ENCODE measurements at regions not wholly inside any gene's neighbourhood (a gene's known extent, or its start where the extent isn't known, plus 50 kb on each side); places are given as distances from the start of the nearest gene placed in this dataset.

GRCh38 chr5:74116984-74117383 is 491.0 kb downstream of the ARHGEF28 start:
- Histone ChIP-seq H3K4me3 (ENCODE audit: low read depth in 1 of 5, low read length in 5 of 5) (no peak overlapping the region), H3K27ac (ENCODE audit: low read depth, low read length) (no peak overlapping the region), H3K36me3 (ENCODE audit: control insufficient read depth in 5 of 5, insufficient read depth in 5 of 5, low read length in 5 of 5) (no peaks in the 10 kb centered on the region), H3K9me3 (ENCODE audit: control insufficient read depth in 5 of 5, low read length in 5 of 5) (peaks cover 0 to 5% (median 0%) of the 10 kb centered on the region in 5 donors), H3K9ac (ENCODE audit: low read length in 5 of 5) (no peak overlapping the region), H3K4me1 (ENCODE audit: control insufficient read depth in 5 of 5, insufficient read depth in 5 of 5, low read length in 5 of 5) (peaks cover 0 to 8% (median 0%) of the 10 kb centered on the region in 5 donors), H3K27me3 (ENCODE audit: control insufficient read depth in 5 of 5, insufficient read depth in 4 of 5, low read length in 5 of 5) (no peaks in the 10 kb centered on the region)

- Histone ChIP-seq H3K4me1 (ENCODE audit: control insufficient read depth in 5 of 5, insufficient read depth in 5 of 5, low read length in 5 of 5) (peaks cover 0 to 5% (median 0%) of the 10 kb centered on the region in 5 donors), H3K27me3 (ENCODE audit: control insufficient read depth in 5 of 5, insufficient read depth in 4 of 5, low read length in 5 of 5) (no peaks in the 10 kb centered on the region), H3K9me3 (ENCODE audit: control insufficient read depth in 5 of 5, low read length in 5 of 5) (peaks cover 0 to 5% (median 0%) of the 10 kb centered on the region in 5 donors), H3K36me3 (ENCODE audit: control insufficient read depth in 5 of 5, insufficient read depth in 5 of 5, low read length in 5 of 5) (no peaks in the 10 kb centered on the region), H3K4me3 (ENCODE audit: low read depth in 1 of 5, low read length in 5 of 5) (no peak overlapping the region), H3K9ac (ENCODE audit: low read length in 5 of 5) (no peak overlapping the region), H3K27ac (ENCODE audit: low read depth, low read length) (no peak overlapping the region)
These were observed 490.3 kb downstream of the ARHGEF28 start for GRCh38 chr5:74116266-74116665.

GRCh38 chr5:74113927-74114326 is 487.9 kb downstream of the ARHGEF28 start:
- H3K27me3 ChIP-seq (ENCODE audit: control insufficient read depth in 5 of 5, insufficient read depth in 4 of 5, low read length in 5 of 5): no peaks in the 10 kb centered on the region
- no peaks in the 10 kb centered on the region for H3K4me1 ChIP-seq (ENCODE audit: control insufficient read depth in 5 of 5, insufficient read depth in 5 of 5, low read length in 5 of 5)
- no peak overlapping the region for H3K4me3 ChIP-seq (ENCODE audit: low read depth in 1 of 5, low read length in 5 of 5)
- H3K27ac ChIP-seq (ENCODE audit: low read depth, low read length): no peak overlapping the region
- no peaks in the 10 kb centered on the region for H3K36me3 ChIP-seq (ENCODE audit: control insufficient read depth in 5 of 5, insufficient read depth in 5 of 5, low read length in 5 of 5)
- peaks cover 0 to 3% (median 0%) of the 10 kb centered on the region in 5 donors for H3K9me3 ChIP-seq (ENCODE audit: control insufficient read depth in 5 of 5, low read length in 5 of 5)
- no peak overlapping the region for H3K9ac ChIP-seq (ENCODE audit: low read length in 5 of 5)

GRCh38 chr5:74113196-74113540 is 487.2 kb downstream of the ARHGEF28 start:
- Histone ChIP-seq H3K4me3 (ENCODE audit: low read depth in 1 of 5, low read length in 5 of 5) (no peak overlapping the region), H3K27me3 (ENCODE audit: control insufficient read depth in 5 of 5, insufficient read depth in 4 of 5, low read length in 5 of 5) (no peaks in the 10 kb centered on the region), H3K4me1 (ENCODE audit: control insufficient read depth in 5 of 5, insufficient read depth in 5 of 5, low read length in 5 of 5) (no peaks in the 10 kb centered on the region), H3K9ac (ENCODE audit: low read length in 5 of 5) (no peak overlapping the region), H3K27ac (ENCODE audit: low read depth, low read length) (no peak overlapping the region), H3K9me3 (ENCODE audit: control insufficient read depth in 5 of 5, low read length in 5 of 5) (no peaks in the 10 kb centered on the region), H3K36me3 (ENCODE audit: control insufficient read depth in 5 of 5, insufficient read depth in 5 of 5, low read length in 5 of 5) (no peaks in the 10 kb centered on the region)

- Histone ChIP-seq H3K9me3 (ENCODE audit: control insufficient read depth in 5 of 5, low read length in 5 of 5) (no peaks in the 10 kb centered on the region), H3K27me3 (ENCODE audit: control insufficient read depth in 5 of 5, insufficient read depth in 4 of 5, low read length in 5 of 5) (no peaks in the 10 kb centered on the region), H3K4me1 (ENCODE audit: control insufficient read depth in 5 of 5, insufficient read depth in 5 of 5, low read length in 5 of 5) (no peaks in the 10 kb centered on the region), H3K9ac (ENCODE audit: low read length in 5 of 5) (no peak overlapping the region), H3K4me3 (ENCODE audit: low read depth in 1 of 5, low read length in 5 of 5) (no peak overlapping the region), H3K36me3 (ENCODE audit: control insufficient read depth in 5 of 5, insufficient read depth in 5 of 5, low read length in 5 of 5) (no peaks in the 10 kb centered on the region), H3K27ac (ENCODE audit: low read depth, low read length) (no peak overlapping the region)
These were observed 486.6 kb downstream of the ARHGEF28 start for GRCh38 chr5:74112372-74113195.

GRCh38 chr5:74111764-74112163 is 485.8 kb downstream of the ARHGEF28 start:
- H3K36me3 ChIP-seq (ENCODE audit: control insufficient read depth in 5 of 5, insufficient read depth in 5 of 5, low read length in 5 of 5): no peaks in the 10 kb centered on the region
- H3K9me3 ChIP-seq (ENCODE audit: control insufficient read depth in 5 of 5, low read length in 5 of 5): no peaks in the 10 kb centered on the region
- no peaks in the 10 kb centered on the region for H3K27me3 ChIP-seq (ENCODE audit: control insufficient read depth in 5 of 5, insufficient read depth in 4 of 5, low read length in 5 of 5)
- H3K9ac ChIP-seq (ENCODE audit: low read length in 5 of 5): no peak overlapping the region
- H3K4me3 ChIP-seq (ENCODE audit: low read depth in 1 of 5, low read length in 5 of 5): no peak overlapping the region
- H3K27ac ChIP-seq (ENCODE audit: low read depth, low read length): no peak overlapping the region
- H3K4me1 ChIP-seq (ENCODE audit: control insufficient read depth in 5 of 5, insufficient read depth in 5 of 5, low read length in 5 of 5): no peaks in the 10 kb centered on the region

- Histone ChIP-seq H3K27me3 (ENCODE audit: control insufficient read depth in 5 of 5, insufficient read depth in 4 of 5, low read length in 5 of 5) (no peaks in the 10 kb centered on the region), H3K4me3 (ENCODE audit: low read depth in 1 of 5, low read length in 5 of 5) (no peak overlapping the region), H3K27ac (ENCODE audit: low read depth, low read length) (no peak overlapping the region), H3K9ac (ENCODE audit: low read length in 5 of 5) (no peak overlapping the region), H3K36me3 (ENCODE audit: control insufficient read depth in 5 of 5, insufficient read depth in 5 of 5, low read length in 5 of 5) (no peaks in the 10 kb centered on the region), H3K9me3 (ENCODE audit: control insufficient read depth in 5 of 5, low read length in 5 of 5) (no peaks in the 10 kb centered on the region), H3K4me1 (ENCODE audit: control insufficient read depth in 5 of 5, insufficient read depth in 5 of 5, low read length in 5 of 5) (peaks cover 3 to 13% (median 8%) of the 10 kb centered on the region in 5 donors)
These were observed 483.3 kb downstream of the ARHGEF28 start for GRCh38 chr5:74109344-74109743.

GRCh38 chr5:74107899-74108298 is 481.9 kb downstream of the ARHGEF28 start:
- Histone ChIP-seq H3K36me3 (ENCODE audit: control insufficient read depth in 5 of 5, insufficient read depth in 5 of 5, low read length in 5 of 5) (no peaks in the 10 kb centered on the region), H3K4me1 (ENCODE audit: control insufficient read depth in 5 of 5, insufficient read depth in 5 of 5, low read length in 5 of 5) (peaks cover 3 to 26% (median 8%) of the 10 kb centered on the region in 5 donors), H3K27ac (ENCODE audit: low read depth, low read length) (no peak overlapping the region), H3K4me3 (ENCODE audit: low read depth in 1 of 5, low read length in 5 of 5) (no peak overlapping the region), H3K9me3 (ENCODE audit: control insufficient read depth in 5 of 5, low read length in 5 of 5) (no peaks in the 10 kb centered on the region), H3K27me3 (ENCODE audit: control insufficient read depth in 5 of 5, insufficient read depth in 4 of 5, low read length in 5 of 5) (no peaks in the 10 kb centered on the region), H3K9ac (ENCODE audit: low read length in 5 of 5) (no peak overlapping the region)

GRCh38 chr5:74105126-74105780 is 479.3 kb downstream of the ARHGEF28 start:
- H3K27ac ChIP-seq (ENCODE audit: low read depth, low read length): no peak overlapping the region

More at GRCh38 chr5:74105126-74105780, 479.3 kb downstream of the ARHGEF28 start:
- H3K9ac ChIP-seq (ENCODE audit: low read length in 5 of 5): no peak overlapping the region
- H3K4me3 ChIP-seq (ENCODE audit: low read depth in 1 of 5, low read length in 5 of 5): no peak overlapping the region
- peaks cover 3 to 27% (median 8%) of the 10 kb centered on the region in 5 donors for H3K4me1 ChIP-seq (ENCODE audit: control insufficient read depth in 5 of 5, insufficient read depth in 5 of 5, low read length in 5 of 5)
- no peaks in the 10 kb centered on the region for H3K9me3 ChIP-seq (ENCODE audit: control insufficient read depth in 5 of 5, low read length in 5 of 5)
- H3K36me3 ChIP-seq (ENCODE audit: control insufficient read depth in 5 of 5, insufficient read depth in 5 of 5, low read length in 5 of 5): no peaks in the 10 kb centered on the region
- H3K27me3 ChIP-seq (ENCODE audit: control insufficient read depth in 5 of 5, insufficient read depth in 4 of 5, low read length in 5 of 5): no peaks in the 10 kb centered on the region

All from subcutaneous abdominal adipose tissue (tissue), 5 donors.